ENCODE measurements at regions not wholly inside any gene's neighbourhood (a gene's known extent, or its start where the extent isn't known, plus 50 kb on each side); places are given as distances from the start of the nearest gene placed in this dataset.

- Histone ChIP-seq H3K4me1 (no peaks in the 10 kb centered on the region), H3K27me3 (no peaks in the 10 kb centered on the region), H3K4me3 (no peak overlapping the region), H3K36me3 (no peaks in the 10 kb centered on the region), H3K27ac (no peak overlapping the region), H3K9me3 (no peaks in the 10 kb centered on the region)
- TF ChIP-seq POLR2A (IDR thresholded peaks at IDR 0.05) (no peak), CTCF (IDR thresholded peaks at IDR 0.05) (no peak)
- no peak for DNase-seq
Measured at GRCh38 chr16:65770752-65771151, 595.7 kb upstream of the CDH5 start.

- Histone ChIP-seq H3K9me3 (no peaks in the 10 kb centered on the region), H3K36me3 (no peaks in the 10 kb centered on the region), H3K27ac (no peak overlapping the region), H3K4me1 (no peaks in the 10 kb centered on the region), H3K27me3 (no peaks in the 10 kb centered on the region), H3K4me3 (no peak overlapping the region)
- no peak for DNase-seq
- TF ChIP-seq CTCF (IDR thresholded peaks at IDR 0.05): no peak
- no peak for TF ChIP-seq POLR2A (IDR thresholded peaks at IDR 0.05)
Measured at GRCh38 chr16:65769776-65770438, 596.6 kb upstream of the CDH5 start.

- no peak for TF ChIP-seq POLR2A (IDR thresholded peaks at IDR 0.05)
- no peak for TF ChIP-seq CTCF (IDR thresholded peaks at IDR 0.05)
- no peaks in the 10 kb centered on the region for H3K27me3 ChIP-seq
- no peaks in the 10 kb centered on the region for H3K9me3 ChIP-seq
- H3K4me1 ChIP-seq: no peaks in the 10 kb centered on the region
- H3K36me3 ChIP-seq: no peaks in the 10 kb centered on the region
- no peak for DNase-seq
- no peak overlapping the region for H3K4me3 ChIP-seq
- no peak overlapping the region for H3K27ac ChIP-seq
Measured at GRCh38 chr16:65769055-65769465, 597.4 kb upstream of the CDH5 start.

- H3K9me3 ChIP-seq: no peaks in the 10 kb centered on the region
- TF ChIP-seq CTCF (IDR thresholded peaks at IDR 0.05) (no peak), POLR2A (IDR thresholded peaks at IDR 0.05) (no peak)
Measured at GRCh38 chr16:65767125-65767524, 599.4 kb upstream of the CDH5 start.

GRCh38 chr16:65763640-65764305 is 602.7 kb upstream of the CDH5 start:
- Histone ChIP-seq H3K9me3 (no peaks in the 10 kb centered on the region), H3K4me3 (no peak overlapping the region), H3K36me3 (no peaks in the 10 kb centered on the region), H3K4me1 (no peaks in the 10 kb centered on the region), H3K27ac (no peak overlapping the region), H3K27me3 (no peaks in the 10 kb centered on the region)
- TF ChIP-seq POLR2A (IDR thresholded peaks at IDR 0.05): no peak
- no peak for TF ChIP-seq CTCF (IDR thresholded peaks at IDR 0.05)
- DNase-seq: no peak

More at GRCh38 chr16:65767125-65767524, 599.4 kb upstream of the CDH5 start:
- Histone ChIP-seq H3K27me3 (no peaks in the 10 kb centered on the region), H3K4me1 (no peaks in the 10 kb centered on the region), H3K27ac (no peak overlapping the region), H3K4me3 (no peak overlapping the region), H3K36me3 (no peaks in the 10 kb centered on the region)
- no peak for DNase-seq

Data from Peyer's patch (tissue), 4 donors.